HL-60/S4 (cell line): ENCODE measurements at regions not wholly inside any gene's neighbourhood (a gene's known extent, or its start where the extent isn't known, plus 50 kb on each side); places are given as distances from the start of the nearest gene placed in this dataset.
"Not testable (repeated sequence)": the region's sequence is repeated elsewhere in the genome, so short reads cannot be mapped to it uniquely, and the experiment has no call there.

Experiments used
- in situ Hi-C: fragments of 300-500 bp; cut with MboI; formaldehyde crosslinking; loops from 2 replicates; pipeline ENCODE4 v1.14.3; 2022; ENCODE audit warnings: low sequenced_read_pairs

DNA sequence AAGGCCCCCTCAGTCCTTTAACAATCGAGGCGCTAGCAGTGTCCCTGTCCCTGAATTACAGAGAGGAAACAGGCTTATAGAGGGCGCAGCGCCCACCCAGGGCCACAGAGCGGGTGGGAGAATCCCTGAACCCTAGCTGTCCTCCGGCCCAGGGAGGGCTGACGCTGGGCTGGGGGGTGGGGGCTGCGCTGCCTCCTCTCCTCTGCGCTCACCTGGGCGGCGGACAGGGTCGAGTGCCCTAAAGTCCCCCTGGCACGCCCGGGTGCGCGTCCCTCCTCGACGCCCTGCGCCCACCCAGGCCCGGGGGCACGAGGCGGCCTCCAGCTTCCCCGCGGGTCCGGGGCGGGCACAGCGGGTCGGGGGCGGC, 200.4 kb upstream of the N4BP1 start:
- in situ Hi-C loops: no loop called here

DNA sequence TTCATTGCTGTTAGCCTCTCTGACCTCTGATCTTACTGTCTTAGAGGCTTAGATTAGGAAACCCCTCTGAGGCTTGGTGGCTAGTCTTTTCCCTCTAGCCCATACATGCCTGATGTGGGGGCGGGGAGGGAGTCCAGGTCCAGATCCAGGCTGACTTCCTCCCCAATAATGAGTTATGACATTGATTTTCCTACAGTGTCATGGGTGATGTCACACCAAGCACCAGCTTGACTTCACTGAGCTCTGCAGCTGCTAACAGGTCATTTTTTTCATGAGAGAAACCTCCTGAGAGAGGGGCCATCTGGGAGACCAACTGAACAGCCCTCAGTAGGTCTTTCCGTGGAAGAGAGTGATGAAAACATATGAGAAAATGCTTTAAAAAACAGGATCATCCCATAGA, 180.2 kb upstream of the N4BP1 start:
- in situ Hi-C loops: no loop called here

DNA sequence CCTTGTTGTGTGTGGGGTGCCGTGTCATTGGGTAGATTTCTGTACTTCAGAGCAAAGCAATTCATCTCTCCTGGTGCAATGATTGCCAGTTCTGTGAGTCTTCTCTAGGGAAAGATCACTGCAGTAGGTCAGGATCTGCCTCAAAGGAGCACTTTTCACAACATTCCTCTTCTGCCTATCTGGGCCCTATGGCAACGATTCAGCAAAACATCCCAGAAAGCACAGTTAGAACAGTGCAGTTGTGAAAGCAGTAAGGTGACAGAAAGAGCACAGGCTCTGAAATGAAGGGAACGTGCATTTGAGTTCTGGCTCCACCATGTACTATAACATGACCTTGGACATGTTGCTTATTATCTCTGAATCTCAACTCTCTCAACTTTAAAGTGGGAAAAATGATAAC, 178.5 kb upstream of the N4BP1 start:
- in situ Hi-C loops: no loop called here

DNA sequence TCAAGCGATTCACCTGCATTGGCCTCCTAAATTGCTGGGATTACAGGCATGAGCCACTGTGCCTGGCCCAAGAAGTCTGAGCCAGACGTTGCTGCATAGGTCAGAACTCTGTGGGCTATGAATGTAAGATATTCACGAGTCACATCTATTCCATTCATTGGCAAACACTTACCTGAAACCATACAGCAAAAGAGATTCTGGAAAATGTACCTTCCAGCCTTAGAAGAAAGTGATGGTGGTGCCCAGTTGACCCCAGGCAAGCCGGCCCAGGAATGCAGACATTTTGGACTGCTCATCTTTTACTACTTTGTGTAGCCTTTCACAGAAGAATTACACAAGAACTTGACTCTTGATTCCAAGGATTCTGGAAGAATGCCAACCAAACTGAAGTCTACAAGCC, 135.6 kb upstream of the N4BP1 start:
- in situ Hi-C loops: no loop called here

DNA sequence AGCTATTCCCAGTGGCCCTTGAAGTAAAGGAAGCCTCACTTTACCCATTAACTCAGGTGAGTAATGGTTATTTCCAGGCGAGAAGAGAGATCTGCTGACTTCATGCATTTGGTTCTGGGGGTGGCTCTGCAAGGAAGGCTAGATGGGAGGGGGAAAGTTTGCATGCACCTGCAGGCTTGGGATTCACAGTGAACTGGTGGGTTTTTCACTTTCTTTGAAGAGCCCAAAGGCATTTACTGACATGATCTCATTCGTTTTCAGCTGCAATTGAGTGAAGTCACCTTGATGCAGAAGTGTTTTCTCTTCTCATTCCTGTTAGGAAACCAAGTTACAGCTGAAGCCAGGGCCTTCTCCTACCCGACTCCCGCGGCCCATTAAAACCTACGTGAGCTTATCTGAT, 131.0 kb upstream of the N4BP1 start:
- in situ Hi-C loops: no loop called here

DNA sequence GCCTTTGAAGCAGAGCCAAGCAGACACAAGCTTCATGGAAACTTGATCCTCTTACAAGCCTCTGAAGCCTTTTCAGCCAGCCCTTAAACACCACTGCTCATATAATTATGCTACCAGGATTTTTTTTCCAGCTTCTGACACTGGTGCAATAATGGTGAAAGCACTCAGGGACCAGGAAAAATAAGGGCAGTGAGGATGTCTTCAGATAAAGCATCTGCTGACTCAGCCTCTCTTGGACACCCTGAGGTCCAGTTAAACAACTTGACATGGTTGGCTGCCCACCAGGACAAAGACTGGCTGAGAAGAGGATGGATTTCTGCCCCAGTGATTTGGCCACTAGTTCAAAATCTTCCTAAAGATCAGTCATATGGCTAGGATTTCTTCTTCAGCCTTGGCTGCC, 124.2 kb upstream of the N4BP1 start:
- in situ Hi-C loops: no loop called here

DNA sequence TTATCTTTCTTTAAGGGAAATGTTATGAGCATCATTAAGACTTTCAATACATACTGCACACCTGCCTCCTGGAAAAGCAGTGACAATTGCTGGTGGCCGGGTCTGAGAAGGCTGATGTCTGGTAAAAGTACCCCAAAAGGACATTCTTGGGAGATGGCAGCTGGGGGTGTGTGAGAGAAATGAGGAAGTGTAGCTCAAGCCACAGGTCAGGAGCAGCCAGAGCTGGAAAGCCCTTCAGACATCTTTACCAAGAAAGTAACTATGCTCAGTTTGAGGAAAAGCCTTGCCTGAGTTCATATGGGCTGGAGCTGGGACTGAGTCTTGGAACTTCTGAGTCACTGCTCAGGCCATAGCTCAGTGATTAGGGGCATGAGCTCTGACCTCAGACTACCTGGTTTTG, 94.7 kb upstream of the N4BP1 start:
- in situ Hi-C loops: no loop called here

DNA sequence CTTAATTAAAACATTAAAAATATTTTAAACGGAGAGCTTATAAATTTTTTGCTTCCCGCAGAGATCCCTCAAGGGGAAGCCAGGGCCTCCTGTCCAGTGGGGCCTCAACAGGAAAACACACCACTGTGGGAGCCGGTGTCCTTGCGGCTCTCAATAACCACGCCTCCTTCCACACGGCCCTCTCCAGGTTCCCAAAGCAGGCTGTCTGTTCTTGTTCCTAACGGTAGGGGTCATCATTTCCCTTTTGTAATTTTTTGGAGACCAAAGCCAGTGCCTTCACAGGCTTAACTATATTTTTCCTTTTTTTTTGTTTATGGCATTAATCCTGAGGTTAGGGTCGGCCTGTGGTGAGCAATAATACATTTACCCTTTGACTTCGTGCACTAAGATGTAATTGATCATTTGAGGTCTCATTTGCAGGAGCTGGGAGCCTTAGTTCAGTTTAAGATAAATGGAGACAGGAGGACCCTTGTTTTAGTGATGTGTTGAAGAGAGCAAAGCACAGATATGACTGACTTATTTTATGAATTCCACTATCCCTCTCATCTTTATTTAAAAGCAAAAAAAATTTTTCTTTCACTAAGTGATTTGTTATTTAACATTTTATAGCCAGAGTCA, 77.5 kb upstream of the N4BP1 start:
- in situ Hi-C loops: loop anchor here (25.0 kb wide), 1 partner anchor 650 kb away; no protein-coding TSS in a partner anchor

DNA sequence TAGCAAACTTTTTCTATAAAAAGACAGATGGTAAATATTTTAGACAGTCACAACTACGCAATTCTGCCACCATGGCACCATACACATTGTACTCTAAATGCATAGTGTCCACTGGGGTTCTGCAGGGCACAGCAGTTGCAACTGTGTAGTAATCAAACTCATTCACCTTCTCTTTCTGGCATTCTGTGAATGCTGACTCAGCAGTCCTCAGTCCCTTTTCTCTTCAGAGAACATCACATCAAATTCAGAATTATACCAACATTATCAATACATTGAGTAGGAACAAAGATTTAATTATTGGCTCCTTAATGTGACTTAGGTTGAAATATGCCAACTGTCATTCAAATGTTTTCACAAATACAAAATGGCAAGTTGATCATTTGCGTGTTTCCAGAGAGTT, 74.2 kb upstream of the N4BP1 start:
- in situ Hi-C loops: loop anchor here (25.0 kb wide), 1 partner anchor 653 kb away; no protein-coding TSS in a partner anchor

DNA sequence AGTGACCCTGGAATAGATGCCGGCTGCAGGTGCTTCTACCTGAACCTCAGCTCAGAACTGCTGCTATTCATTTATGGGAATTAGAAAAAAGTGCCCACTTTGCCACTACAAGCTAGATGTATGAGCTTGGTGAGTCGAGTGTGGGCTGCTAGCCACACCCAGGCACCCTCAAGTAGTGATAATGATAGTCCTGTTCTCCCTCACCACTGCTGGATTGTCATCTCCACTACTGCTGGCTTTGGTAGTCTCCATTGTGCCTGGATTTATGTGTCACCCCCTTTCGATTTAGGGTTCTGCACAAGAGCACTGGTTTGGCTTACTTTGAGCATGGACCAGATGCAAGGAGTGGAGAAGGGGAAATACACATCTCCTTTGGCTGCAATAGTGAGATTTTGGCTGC, 73.0 kb upstream of the N4BP1 start:
- in situ Hi-C loops: loop anchor here (25.0 kb wide), 1 partner anchor 654 kb away; no protein-coding TSS in a partner anchor

DNA sequence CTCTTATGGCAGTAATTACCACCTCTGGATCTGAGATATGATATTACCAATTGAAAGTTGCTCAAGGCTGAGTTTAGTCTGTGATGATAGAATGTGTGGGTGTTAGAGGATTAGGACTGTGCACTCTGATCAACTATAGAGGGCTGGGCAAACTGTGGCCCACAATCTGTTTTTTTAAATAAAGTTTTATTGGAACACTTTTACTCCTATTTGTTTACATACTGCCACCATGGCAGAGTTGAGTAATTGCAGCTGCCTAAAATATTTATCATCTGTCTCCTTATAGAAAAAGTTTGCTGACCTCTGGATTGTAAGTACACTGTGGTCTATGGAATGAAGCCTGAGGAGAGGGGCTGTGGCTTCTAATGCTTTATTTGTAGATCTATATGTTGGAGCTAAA, 71.5 kb upstream of the N4BP1 start:
- in situ Hi-C loops: loop anchor here (25.0 kb wide), 1 partner anchor 656 kb away; no protein-coding TSS in a partner anchor

DNA sequence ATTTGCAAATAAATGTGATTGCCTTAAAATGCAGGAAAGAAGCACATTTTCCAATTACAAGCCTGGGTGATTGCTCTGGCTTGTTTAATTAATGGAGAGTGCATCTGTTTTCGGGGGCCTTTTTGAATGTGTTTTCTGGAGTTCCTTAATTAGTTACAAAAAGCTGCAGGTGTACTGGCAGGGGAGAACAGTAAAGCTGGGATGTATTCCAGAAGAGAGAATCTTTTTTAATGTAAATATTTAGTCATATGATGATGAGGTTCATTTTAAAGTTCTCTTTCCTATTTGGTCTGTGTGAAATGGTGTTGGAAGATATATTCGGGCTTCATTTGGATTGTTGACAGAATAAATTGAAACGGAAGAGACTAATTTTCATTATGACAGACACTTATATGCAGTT, 70.9 kb upstream of the N4BP1 start:
- in situ Hi-C loops: loop anchor here (25.0 kb wide), 1 partner anchor 656 kb away; no protein-coding TSS in a partner anchor

DNA sequence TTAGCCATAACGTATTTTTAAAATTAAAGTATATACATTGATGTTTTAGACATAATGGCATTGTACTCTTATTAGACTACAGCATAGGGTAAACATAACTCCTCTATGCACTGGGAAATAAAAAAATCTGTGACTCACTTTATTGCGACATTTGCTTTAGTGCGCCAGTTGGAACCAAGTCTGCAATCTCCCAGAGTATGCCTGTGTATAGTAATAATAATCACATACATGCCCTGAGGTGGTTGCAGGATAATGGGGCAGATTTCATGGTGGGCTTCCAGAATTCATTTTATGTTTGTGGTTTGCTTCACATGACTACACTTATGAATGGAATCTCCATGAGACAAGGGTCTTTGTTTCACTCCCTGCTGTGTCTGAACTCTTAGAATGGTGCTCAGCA, 66.9 kb upstream of the N4BP1 start:
- in situ Hi-C loops: loop anchor here (25.0 kb wide), 1 partner anchor 660 kb away; no protein-coding TSS in a partner anchor

DNA sequence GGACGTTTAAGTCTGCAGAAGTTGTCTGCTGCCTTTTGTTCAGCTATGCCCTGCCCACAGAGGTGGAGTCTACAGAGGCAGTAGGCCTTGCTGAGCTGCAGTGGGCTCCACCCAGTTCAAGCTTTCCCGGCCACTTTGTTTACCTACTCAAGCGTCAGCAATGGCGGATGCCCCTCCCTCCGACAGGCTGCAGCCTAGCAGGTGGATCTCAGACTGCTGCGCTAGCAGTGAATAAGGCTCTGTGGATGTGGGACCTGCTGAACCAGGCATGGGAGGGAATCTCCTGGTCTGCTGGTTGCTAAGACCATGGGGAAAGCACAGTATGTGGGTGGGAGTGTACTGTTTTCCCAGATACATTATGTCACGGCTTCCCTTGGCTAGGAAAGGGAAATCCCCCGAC, 58.2 kb upstream of the N4BP1 start:
- in situ Hi-C loops: not testable (repeated sequence)

DNA sequence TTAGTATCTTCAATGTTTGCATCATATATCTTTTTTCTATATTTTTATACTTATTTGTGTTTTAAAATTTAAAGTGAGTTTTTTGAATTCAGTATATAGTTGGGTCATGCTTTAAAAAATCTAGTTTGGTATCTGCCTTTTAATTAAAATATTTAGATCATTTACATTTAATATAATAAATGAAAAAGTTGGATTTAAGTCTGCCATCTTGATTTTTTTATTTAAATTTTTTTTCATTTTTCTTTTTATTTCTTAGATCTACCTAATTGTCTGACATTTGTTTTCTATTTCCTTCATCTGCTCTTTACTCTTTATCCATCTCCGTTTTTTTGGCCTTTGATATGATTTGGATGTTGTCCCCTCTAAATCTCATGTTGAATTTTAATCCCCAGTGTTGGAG, 50.0 kb upstream of the N4BP1 start:
- in situ Hi-C loops: no loop called here
